ENCODE measurements at regions not wholly inside any gene's neighbourhood (a gene's known extent, or its start where the extent isn't known, plus 50 kb on each side); places are given as distances from the start of the nearest gene placed in this dataset.

- TF ChIP-seq CTCF (IDR thresholded peaks at IDR 0.05), result no peak
- no peaks in the 10 kb centered on the region for H3K27me3 Mint-ChIP-seq
- ATAC-seq (ENCODE audit: low read depth) (no peak), DNase-seq (no peak)
- no peak overlapping the region for H3K4me3 Mint-ChIP-seq
- CTCF ChIA-PET, result interaction anchor here (0.8 kb wide), 1 partner anchor 46 kb away, joined by 3 read pairs; no protein-coding TSS in a partner anchor
- peaks cover 4% of the 10 kb centered on the region for H3K9me3 Mint-ChIP-seq
- H3K36me3 Mint-ChIP-seq (ENCODE audit: low read depth), result no peaks in the 10 kb centered on the region
- intact Hi-C loops (cut with micrococcal nuclease), result loop anchor here (1.0 kb wide), 1 partner anchor 46 kb away; no protein-coding TSS in a partner anchor
- H3K4me1 Mint-ChIP-seq, result peaks cover 39% of the 10 kb centered on the region
- POLR2A ChIA-PET, result interaction anchor here (0.8 to 1.5 kb wide), 4 partner anchors 18 to 61 kb away, joined by 3 to 4 read pairs (median 3); partner anchors contain the start of gene RUNX3
- H3K27ac Mint-ChIP-seq, result no peak overlapping the region
Observed at GRCh38 chr1:24991697-24992096, 61.6 kb upstream of the RUNX3 start.

- POLR2A ChIA-PET, result interaction anchor here (0.8 to 1.4 kb wide), 2 partner anchors 46 to 58 kb away, joined by 3 read pairs; no protein-coding TSS in a partner anchor
- TF ChIP-seq CTCF (IDR thresholded peaks at IDR 0.05), result no peak
- Mint-ChIP-seq H3K27ac (peak overlapping the region; percentile 37), H3K4me1 (peaks cover 38% of the 10 kb centered on the region), H3K4me3 (no peak overlapping the region), H3K9me3 (peaks cover 4% of the 10 kb centered on the region), H3K36me3 (ENCODE audit: low read depth) (no peaks in the 10 kb centered on the region), H3K27me3 (no peaks in the 10 kb centered on the region)
- DNase-seq (no peak), ATAC-seq (ENCODE audit: low read depth) (no peak)
- CTCF ChIA-PET, result interaction anchor here (0.8 to 1.1 kb wide), 2 partner anchors 46 to 47 kb away, joined by 3 read pairs; no protein-coding TSS in a partner anchor
- intact Hi-C loops (cut with micrococcal nuclease), result loop anchor here (1.0 kb wide), 1 partner anchor 46 kb away; no protein-coding TSS in a partner anchor
Observed at GRCh38 chr1:24990779-24991641, 60.9 kb upstream of the RUNX3 start.

- intact Hi-C loops (cut with micrococcal nuclease), result no loop called here
- ATAC-seq (ENCODE audit: low read depth), result no peak
- Mint-ChIP-seq H3K9me3 (peaks cover 4% of the 10 kb centered on the region), H3K4me3 (no peak overlapping the region), H3K4me1 (peaks cover 38% of the 10 kb centered on the region), H3K27me3 (no peaks in the 10 kb centered on the region), H3K27ac (peak overlapping the region; percentile 41), H3K36me3 (ENCODE audit: low read depth) (no peaks in the 10 kb centered on the region)
- no peak for TF ChIP-seq CTCF (IDR thresholded peaks at IDR 0.05)
- CTCF ChIA-PET, result interaction anchor here (1.1 kb wide), 1 partner anchor 47 kb away, joined by 3 read pairs; no protein-coding TSS in a partner anchor
- POLR2A ChIA-PET, result no interaction called here
- no peak for DNase-seq
Observed at GRCh38 chr1:24990136-24990535, 60.1 kb upstream of the RUNX3 start.

GRCh38 chr1:24989082-24989481, 59.0 kb upstream of the RUNX3 start:
- H3K36me3 Mint-ChIP-seq (ENCODE audit: low read depth), result no peaks in the 10 kb centered on the region
- H3K27ac Mint-ChIP-seq, result no peak overlapping the region
- POLR2A ChIA-PET, result interaction anchor here (0.7 to 3.8 kb wide), 4 partner anchors 24 to 44 kb away, joined by 4 to 24 read pairs (median 14); no protein-coding TSS in a partner anchor
- ATAC-seq (ENCODE audit: low read depth) (no peak), DNase-seq (no peak)
- no peak overlapping the region for H3K4me3 Mint-ChIP-seq
- CTCF ChIA-PET, result interaction anchor here (1.8 kb wide), 1 partner anchor 15 kb away, joined by 5 read pairs; no protein-coding TSS in a partner anchor
- intact Hi-C loops (cut with micrococcal nuclease), result no loop called here
- TF ChIP-seq CTCF (IDR thresholded peaks at IDR 0.05), result no peak
- peaks cover 4% of the 10 kb centered on the region for H3K9me3 Mint-ChIP-seq
- peaks cover 38% of the 10 kb centered on the region for H3K4me1 Mint-ChIP-seq
- H3K27me3 Mint-ChIP-seq, result no peaks in the 10 kb centered on the region

GRCh38 chr1:24988558-24988912, 58.5 kb upstream of the RUNX3 start:
- CTCF ChIA-PET, result interaction anchor here (0.9 to 2.1 kb wide), 4 partner anchors 14 to 141 kb away, joined by 3 to 11 read pairs (median 5); no protein-coding TSS in a partner anchor
- POLR2A ChIA-PET, result interaction anchor here (0.6 to 3.8 kb wide), 17 partner anchors 8 to 259 kb away, joined by 3 to 24 read pairs (median 4); partner anchors contain the start of genes RSRP1 and RUNX3
- DNase-seq (no peak), ATAC-seq (ENCODE audit: low read depth) (no peak)
- Mint-ChIP-seq H3K27ac (peak overlapping the region; percentile 85), H3K4me1 (peaks cover 38% of the 10 kb centered on the region), H3K27me3 (no peaks in the 10 kb centered on the region), H3K36me3 (ENCODE audit: low read depth) (no peaks in the 10 kb centered on the region), H3K4me3 (peak overlapping the region; percentile 61), H3K9me3 (peaks cover 4% of the 10 kb centered on the region)
- intact Hi-C loops (cut with micrococcal nuclease), result loop anchor here (1.0 kb wide), 3 partner anchors 23 to 44 kb away; no protein-coding TSS in a partner anchor
- no peak for TF ChIP-seq CTCF (IDR thresholded peaks at IDR 0.05)

Data from activated B cell treated with CpG ODN at 0.5 μM for 24 hours (primary cell).